ENCODE measurements at regions not wholly inside any gene's neighbourhood (a gene's known extent, or its start where the extent isn't known, plus 50 kb on each side); places are given as distances from the start of the nearest gene placed in this dataset.

GRCh38 chr1:222140206-222140605 is 398.3 kb upstream of the DUSP10 start:
- H3K4me3 ChIP-seq (ENCODE audit: low read length) = no peak overlapping the region
- DNase-seq (ENCODE audit: low read depth, low spot score) = no peak

GRCh38 chr1:222138095-222138494 is 396.2 kb upstream of the DUSP10 start:
- no peak for DNase-seq (ENCODE audit: low read depth, low spot score)
- no peak overlapping the region for H3K4me3 ChIP-seq (ENCODE audit: low read length)

GRCh38 chr1:222136869-222137268 is 395.0 kb upstream of the DUSP10 start:
- DNase-seq (ENCODE audit: low read depth, low spot score) = no peak
- no peak overlapping the region for H3K4me3 ChIP-seq (ENCODE audit: low read length)

- DNase-seq (ENCODE audit: low read depth, low spot score) = peak; percentile 31
- no peak overlapping the region for H3K4me3 ChIP-seq (ENCODE audit: low read length)
Observed at GRCh38 chr1:222129041-222129440, 387.2 kb upstream of the DUSP10 start.

- no peak overlapping the region for H3K4me3 ChIP-seq (ENCODE audit: low read length)
- DNase-seq (ENCODE audit: low read depth, low spot score) = no peak
Observed at GRCh38 chr1:222127526-222128152, 385.8 kb upstream of the DUSP10 start.

GRCh38 chr1:222127096-222127495 is 385.2 kb upstream of the DUSP10 start:
- DNase-seq (ENCODE audit: low read depth, low spot score) = no peak
- no peak overlapping the region for H3K4me3 ChIP-seq (ENCODE audit: low read length)

GRCh38 chr1:222126052-222126451 is 384.2 kb upstream of the DUSP10 start:
- no peak for DNase-seq (ENCODE audit: low read depth, low spot score)
- no peak overlapping the region for H3K4me3 ChIP-seq (ENCODE audit: low read length)

GRCh38 chr1:222124602-222125001 is 382.7 kb upstream of the DUSP10 start:
- no peak overlapping the region for H3K4me3 ChIP-seq (ENCODE audit: low read length)
- DNase-seq (ENCODE audit: low read depth, low spot score) = no peak

- no peak overlapping the region for H3K4me3 ChIP-seq (ENCODE audit: low read length)
- DNase-seq (ENCODE audit: low read depth, low spot score) = no peak
Observed at GRCh38 chr1:222123111-222123510, 381.2 kb upstream of the DUSP10 start.

GRCh38 chr1:222117809-222118208 is 375.9 kb upstream of the DUSP10 start:
- no peak for DNase-seq (ENCODE audit: low read depth, low spot score)

GRCh38 chr1:222114536-222115156 is 372.8 kb upstream of the DUSP10 start:
- no peak overlapping the region for H3K4me3 ChIP-seq (ENCODE audit: low read length)
- DNase-seq (ENCODE audit: low read depth, low spot score) = no peak

More at GRCh38 chr1:222117809-222118208, 375.9 kb upstream of the DUSP10 start:
- H3K4me3 ChIP-seq (ENCODE audit: low read length) = no peak overlapping the region

- no peak overlapping the region for H3K4me3 ChIP-seq (ENCODE audit: low read length)
- no peak for DNase-seq (ENCODE audit: low read depth, low spot score)
Observed at GRCh38 chr1:222109836-222110235, 367.9 kb upstream of the DUSP10 start.

GRCh38 chr1:222107975-222108374 is 366.1 kb upstream of the DUSP10 start:
- DNase-seq (ENCODE audit: low read depth, low spot score) = no peak
- H3K4me3 ChIP-seq (ENCODE audit: low read length) = no peak overlapping the region

GRCh38 chr1:222107267-222107666 is 365.4 kb upstream of the DUSP10 start:
- H3K4me3 ChIP-seq (ENCODE audit: low read length) = no peak overlapping the region

GRCh38 chr1:222106377-222106776 is 364.5 kb upstream of the DUSP10 start:
- H3K4me3 ChIP-seq (ENCODE audit: low read length) = no peak overlapping the region
- no peak for DNase-seq (ENCODE audit: low read depth, low spot score)

More at GRCh38 chr1:222107267-222107666, 365.4 kb upstream of the DUSP10 start:
- DNase-seq (ENCODE audit: low read depth, low spot score) = no peak

- H3K4me3 ChIP-seq (ENCODE audit: low read length) = no peak overlapping the region
- DNase-seq (ENCODE audit: low read depth, low spot score) = no peak
Observed at GRCh38 chr1:222105861-222106260, 364.0 kb upstream of the DUSP10 start.

GRCh38 chr1:222105393-222105737 is 363.5 kb upstream of the DUSP10 start:
- DNase-seq (ENCODE audit: low read depth, low spot score) = no peak

GRCh38 chr1:222104694-222105392 is 363.0 kb upstream of the DUSP10 start:
- no peak for DNase-seq (ENCODE audit: low read depth, low spot score)
- H3K4me3 ChIP-seq (ENCODE audit: low read length) = no peak overlapping the region

More at GRCh38 chr1:222105393-222105737, 363.5 kb upstream of the DUSP10 start:
- H3K4me3 ChIP-seq (ENCODE audit: low read length) = no peak overlapping the region

- H3K4me3 ChIP-seq (ENCODE audit: low read length) = no peak overlapping the region
- DNase-seq (ENCODE audit: low read depth, low spot score) = no peak
Observed at GRCh38 chr1:222104097-222104496, 362.2 kb upstream of the DUSP10 start.

GRCh38 chr1:222099746-222100145 is 357.9 kb upstream of the DUSP10 start:
- H3K4me3 ChIP-seq (ENCODE audit: low read length) = no peak overlapping the region
- no peak for DNase-seq (ENCODE audit: low read depth, low spot score)
